ENCODE measurements at regions not wholly inside any gene's neighbourhood (a gene's known extent, or its start where the extent isn't known, plus 50 kb on each side); places are given as distances from the start of the nearest gene placed in this dataset.

- TF ChIP-seq CTCF (IDR thresholded peaks at IDR 0.05) (no peak), POLR2A (IDR thresholded peaks at IDR 0.05) (no peak)
Observed at GRCh38 chr19:30281906-30282305, 90.3 kb upstream of the ZNF536 start.

All from esophagus squamous epithelium (tissue), 4 donors.